ENCODE measurements at regions not wholly inside any gene's neighbourhood (a gene's known extent, or its start where the extent isn't known, plus 50 kb on each side); places are given as distances from the start of the nearest gene placed in this dataset.
"Not testable (repeated sequence)": the region's sequence is repeated elsewhere in the genome, so short reads cannot be mapped to it uniquely, and the experiment has no call there.

DNA sequence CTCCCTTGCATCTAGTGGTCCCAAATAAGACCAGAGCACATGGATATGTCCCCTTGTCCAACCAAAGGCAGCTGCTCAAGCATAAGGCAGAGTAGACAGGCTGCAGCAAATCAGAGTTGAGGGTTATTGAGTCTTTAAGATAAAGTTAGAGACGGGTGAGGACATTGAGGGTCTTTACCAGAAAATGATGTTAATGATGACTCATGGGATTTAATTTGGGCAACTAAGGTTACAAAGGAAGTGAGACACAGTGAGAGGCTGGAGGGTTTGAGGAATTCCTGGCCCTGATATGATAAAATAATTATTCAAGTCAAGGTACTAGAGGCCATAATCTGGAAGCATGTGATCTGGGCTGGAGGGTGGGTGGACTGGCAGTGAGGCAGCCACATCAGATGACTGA, 133.6 kb downstream of the ALDH8A1 start:
- no peaks in the 10 kb centered on the region for H3K36me3 Mint-ChIP-seq
- ATAC-seq (ENCODE audit: low read depth) = no peak
- DNase-seq (ENCODE audit: low spot score in 2 of 2) = no peak

DNA sequence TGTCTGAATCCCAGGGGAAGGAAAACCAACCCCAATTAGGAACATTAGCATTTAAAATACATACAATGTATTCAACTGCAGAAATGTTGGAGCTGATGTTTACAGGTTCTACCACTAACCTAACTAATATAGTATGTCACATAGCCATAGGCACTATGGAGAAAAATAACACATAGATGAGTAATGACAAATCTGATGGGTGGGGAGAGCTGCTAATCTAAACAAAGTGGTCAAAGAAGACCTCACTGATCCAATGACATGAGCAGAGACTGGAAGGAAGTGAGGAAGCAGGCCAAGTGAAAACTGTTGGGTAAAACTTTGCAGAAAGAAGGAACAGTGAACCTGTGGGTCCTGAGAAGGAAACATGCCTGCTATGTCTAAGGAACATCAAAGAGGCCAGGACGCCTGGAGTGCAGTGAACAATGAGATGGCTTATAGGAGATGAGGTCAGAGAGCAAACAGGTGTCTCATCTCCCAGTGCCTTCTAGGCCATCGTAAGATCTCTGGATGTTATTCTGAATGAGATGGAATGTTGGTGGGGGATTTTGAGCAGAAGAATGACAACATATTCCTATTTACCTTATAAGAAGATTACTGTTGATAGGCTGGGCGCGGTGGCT, 135.7 kb downstream of the ALDH8A1 start:
- Mint-ChIP-seq H3K4me1 (no peaks in the 10 kb centered on the region), H3K4me3 (no peak overlapping the region), H3K27me3 (peaks cover 2% of the 10 kb centered on the region), H3K9me3 (no peaks in the 10 kb centered on the region), H3K27ac (no peak overlapping the region), H3K36me3 (no peaks in the 10 kb centered on the region)
- DNase-seq (ENCODE audit: low spot score in 2 of 2) (no peak), ATAC-seq (ENCODE audit: low read depth) (no peak)

More for the DNA sequence above, 133.6 kb downstream of the ALDH8A1 start:
- H3K4me3 Mint-ChIP-seq = no peak overlapping the region
- H3K4me1 Mint-ChIP-seq = no peaks in the 10 kb centered on the region
- no peaks in the 10 kb centered on the region for H3K9me3 Mint-ChIP-seq
- H3K27me3 Mint-ChIP-seq = peaks cover 2% of the 10 kb centered on the region
- no peak overlapping the region for H3K27ac Mint-ChIP-seq

DNA sequence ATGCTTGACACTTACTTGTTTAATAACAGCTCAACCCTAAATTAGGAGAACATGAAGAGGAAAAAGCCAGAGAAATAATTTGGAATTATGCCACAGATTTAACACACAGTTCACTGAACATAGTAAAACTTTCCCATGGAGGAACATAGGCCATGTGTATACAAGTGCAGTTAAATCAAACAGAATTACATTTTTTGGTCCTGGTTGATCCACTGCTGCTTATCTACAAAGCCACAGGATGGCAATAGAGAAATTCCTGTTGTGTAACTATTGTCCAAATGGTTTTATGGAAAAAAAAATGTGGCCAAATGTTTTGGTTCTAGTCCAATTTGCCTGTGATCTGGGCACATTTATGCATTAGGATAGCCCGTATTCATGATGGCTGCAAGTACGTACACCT, 136.8 kb downstream of the ALDH8A1 start:
- Mint-ChIP-seq H3K9me3 (no peaks in the 10 kb centered on the region), H3K27me3 (peaks cover 2% of the 10 kb centered on the region), H3K4me1 (no peaks in the 10 kb centered on the region), H3K27ac (no peak overlapping the region), H3K4me3 (no peak overlapping the region), H3K36me3 (no peaks in the 10 kb centered on the region)
- no peak for ATAC-seq (ENCODE audit: low read depth)
- DNase-seq (ENCODE audit: low spot score in 2 of 2) = no peak

DNA sequence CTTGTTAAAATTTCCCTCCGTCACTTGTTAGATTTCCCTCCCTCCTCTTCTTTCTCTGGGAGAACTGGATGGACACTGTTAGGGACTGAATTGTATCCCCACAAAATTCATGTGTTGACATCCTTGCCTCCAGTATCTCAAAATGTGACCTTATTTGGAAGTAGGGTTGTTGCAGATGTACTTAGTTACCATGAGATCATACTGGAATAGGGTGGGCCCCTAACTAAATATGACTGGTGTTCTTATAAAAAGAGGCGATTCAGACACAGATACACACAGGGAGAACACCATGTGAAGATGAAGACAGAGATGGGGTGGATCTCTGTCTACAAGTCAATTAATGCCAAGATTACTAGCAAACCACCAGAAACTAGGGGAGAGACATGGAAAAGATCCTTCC, 139.5 kb downstream of the ALDH8A1 start:
- no peak overlapping the region for H3K4me3 Mint-ChIP-seq
- peaks cover 4% of the 10 kb centered on the region for H3K27me3 Mint-ChIP-seq
- H3K4me1 Mint-ChIP-seq = no peaks in the 10 kb centered on the region
- DNase-seq (ENCODE audit: low spot score in 2 of 2) = no peak
- ATAC-seq (ENCODE audit: low read depth) = no peak
- H3K9me3 Mint-ChIP-seq = no peaks in the 10 kb centered on the region
- no peak overlapping the region for H3K27ac Mint-ChIP-seq
- no peaks in the 10 kb centered on the region for H3K36me3 Mint-ChIP-seq

DNA sequence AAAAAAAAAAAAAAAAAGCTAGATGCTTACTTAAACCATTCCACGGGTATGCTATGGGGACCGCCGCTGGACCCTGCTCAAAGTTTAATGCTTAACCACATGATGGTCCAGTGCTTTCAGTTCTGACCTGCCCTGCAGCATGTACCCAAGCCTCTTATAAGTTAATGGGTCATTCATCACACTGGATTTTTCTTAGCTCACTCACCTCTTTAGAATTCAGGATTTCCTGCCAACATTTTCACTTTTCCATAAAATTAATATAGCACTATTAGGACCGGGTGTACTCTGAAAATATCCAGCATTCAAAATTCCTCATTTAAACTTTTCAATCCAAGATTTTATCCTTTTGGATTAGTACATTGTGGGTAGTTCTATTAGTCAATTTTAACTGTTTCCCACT, 140.8 kb downstream of the ALDH8A1 start:
- no peaks in the 10 kb centered on the region for H3K36me3 Mint-ChIP-seq
- H3K9me3 Mint-ChIP-seq = no peaks in the 10 kb centered on the region
- no peak overlapping the region for H3K27ac Mint-ChIP-seq
- ATAC-seq (ENCODE audit: low read depth) (no peak), DNase-seq (ENCODE audit: low spot score in 2 of 2) (no peak)
- H3K27me3 Mint-ChIP-seq = peaks cover 5% of the 10 kb centered on the region
- no peak overlapping the region for H3K4me3 Mint-ChIP-seq
- H3K4me1 Mint-ChIP-seq = no peaks in the 10 kb centered on the region

DNA sequence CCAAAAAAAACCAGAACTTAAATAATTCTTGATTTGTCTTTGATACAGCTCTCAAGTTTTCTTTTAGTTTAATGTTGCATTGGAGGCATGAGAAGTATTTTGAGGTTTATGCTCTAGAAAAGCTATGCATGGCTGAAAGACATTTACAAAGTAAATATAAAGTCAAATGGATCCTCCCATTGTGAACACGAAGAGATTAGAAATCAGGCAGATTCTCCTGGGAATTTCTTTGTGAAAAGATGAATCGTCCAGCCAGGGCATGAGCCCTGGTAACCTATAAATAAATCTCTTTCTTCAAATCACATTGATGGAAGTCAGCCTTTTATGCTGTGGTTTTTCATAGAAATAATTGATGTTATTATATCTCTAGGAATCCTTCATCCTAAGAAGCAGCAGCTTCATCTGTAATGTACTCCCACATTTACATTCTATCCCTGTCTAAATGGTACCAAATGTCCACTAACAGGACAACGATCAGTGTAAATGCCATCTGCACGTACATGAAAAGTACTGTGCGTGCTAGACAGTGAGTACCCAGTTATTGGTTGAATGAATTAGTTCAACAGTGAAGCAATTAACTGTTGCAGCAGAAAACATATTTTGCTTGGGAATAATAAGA, 143.6 kb downstream of the ALDH8A1 start:
- no peaks in the 10 kb centered on the region for H3K4me1 Mint-ChIP-seq
- H3K27me3 Mint-ChIP-seq = peaks cover 4% of the 10 kb centered on the region
- H3K27ac Mint-ChIP-seq = no peak overlapping the region
- ATAC-seq (ENCODE audit: low read depth) (no peak), DNase-seq (ENCODE audit: low spot score in 2 of 2) (no peak)
- H3K36me3 Mint-ChIP-seq = no peaks in the 10 kb centered on the region
- H3K4me3 Mint-ChIP-seq = no peak overlapping the region
- no peaks in the 10 kb centered on the region for H3K9me3 Mint-ChIP-seq

DNA sequence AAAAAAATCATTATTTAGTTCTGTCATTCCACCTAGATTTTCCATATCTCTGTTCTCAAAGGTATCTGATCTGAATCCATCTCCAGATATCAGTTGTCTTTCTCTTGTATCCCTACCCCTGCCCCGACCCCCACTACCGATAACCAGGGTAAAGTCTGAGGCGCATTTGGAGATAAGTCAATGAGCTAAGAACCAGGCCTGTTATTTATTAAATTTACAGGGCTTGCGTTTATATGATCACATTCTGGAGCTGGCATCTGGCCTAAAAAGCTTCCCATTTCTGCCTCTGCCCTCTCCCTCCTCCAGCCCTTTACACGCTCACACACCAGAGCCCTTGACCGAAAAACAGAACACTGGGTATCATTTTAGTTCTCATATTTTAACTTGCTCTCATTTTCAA, 144.7 kb downstream of the ALDH8A1 start:
- no peak overlapping the region for H3K27ac Mint-ChIP-seq
- DNase-seq (ENCODE audit: low spot score in 2 of 2) (no peak), ATAC-seq (ENCODE audit: low read depth) (no peak)
- no peaks in the 10 kb centered on the region for H3K36me3 Mint-ChIP-seq
- H3K4me1 Mint-ChIP-seq = no peaks in the 10 kb centered on the region
- peaks cover 7% of the 10 kb centered on the region for H3K27me3 Mint-ChIP-seq
- H3K4me3 Mint-ChIP-seq = no peak overlapping the region
- no peaks in the 10 kb centered on the region for H3K9me3 Mint-ChIP-seq

DNA sequence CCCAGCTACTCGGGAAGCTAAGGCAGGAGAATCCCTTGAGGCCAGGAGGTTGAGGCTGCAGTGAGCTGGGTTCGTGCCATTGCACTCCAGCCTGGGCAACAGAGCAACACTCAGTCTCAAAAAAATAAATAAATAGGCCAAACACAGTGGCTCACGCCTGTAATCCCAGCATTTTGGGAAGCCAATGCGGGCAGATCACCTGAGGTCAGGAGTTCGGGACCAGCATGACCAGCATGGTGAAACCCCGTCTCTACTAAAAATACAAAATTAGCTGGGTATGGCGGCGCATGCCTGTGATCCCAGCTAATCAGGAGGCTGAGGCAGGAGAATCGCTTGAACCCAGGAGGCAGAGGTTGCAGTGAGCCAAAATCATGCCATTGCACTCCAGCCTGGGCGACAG, 145.6 kb downstream of the ALDH8A1 start:
- H3K36me3 Mint-ChIP-seq; ATAC-seq (ENCODE audit: low read depth); DNase-seq (ENCODE audit: low spot score in 2 of 2); H3K4me3 Mint-ChIP-seq; H3K9me3 Mint-ChIP-seq; H3K27ac Mint-ChIP-seq; H3K27me3 Mint-ChIP-seq; H3K4me1 Mint-ChIP-seq: not testable (repeated sequence)

DNA sequence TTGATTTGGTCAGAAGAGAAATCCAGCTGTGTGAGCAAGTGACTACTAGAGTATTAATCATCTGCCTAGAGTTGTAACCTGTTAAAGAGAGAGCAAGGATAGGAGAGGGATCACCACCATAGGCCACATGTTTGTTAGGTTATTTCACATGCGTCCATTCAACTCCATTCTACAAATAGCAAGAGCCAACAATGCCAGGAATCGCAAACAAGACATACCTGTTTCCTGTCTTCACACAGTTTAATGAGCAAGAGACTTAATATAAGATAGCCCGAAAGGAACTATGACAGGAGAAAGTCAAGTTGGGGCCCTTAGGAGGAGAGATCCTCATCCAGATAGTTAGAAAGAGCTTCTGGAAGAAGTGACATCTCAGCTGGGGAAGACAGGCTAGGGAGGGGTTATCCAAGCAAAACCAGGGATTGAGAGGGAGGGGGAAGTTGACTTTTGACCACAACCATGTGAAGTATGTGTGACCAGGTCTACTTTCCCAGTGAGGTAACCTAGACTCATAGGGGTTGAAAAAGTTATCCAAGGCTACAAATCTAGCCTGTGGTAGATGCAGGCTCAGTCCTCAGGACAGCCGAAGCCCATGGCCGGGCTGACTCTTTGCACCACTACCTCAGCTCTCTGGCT, 147.4 kb downstream of the ALDH8A1 start:
- Mint-ChIP-seq H3K9me3 (no peaks in the 10 kb centered on the region), H3K36me3 (no peaks in the 10 kb centered on the region), H3K4me1 (no peaks in the 10 kb centered on the region), H3K27me3 (peaks cover 7% of the 10 kb centered on the region), H3K27ac (no peak overlapping the region), H3K4me3 (no peak overlapping the region)
- ATAC-seq (ENCODE audit: low read depth) (no peak), DNase-seq (ENCODE audit: low spot score in 2 of 2) (no peak)

DNA sequence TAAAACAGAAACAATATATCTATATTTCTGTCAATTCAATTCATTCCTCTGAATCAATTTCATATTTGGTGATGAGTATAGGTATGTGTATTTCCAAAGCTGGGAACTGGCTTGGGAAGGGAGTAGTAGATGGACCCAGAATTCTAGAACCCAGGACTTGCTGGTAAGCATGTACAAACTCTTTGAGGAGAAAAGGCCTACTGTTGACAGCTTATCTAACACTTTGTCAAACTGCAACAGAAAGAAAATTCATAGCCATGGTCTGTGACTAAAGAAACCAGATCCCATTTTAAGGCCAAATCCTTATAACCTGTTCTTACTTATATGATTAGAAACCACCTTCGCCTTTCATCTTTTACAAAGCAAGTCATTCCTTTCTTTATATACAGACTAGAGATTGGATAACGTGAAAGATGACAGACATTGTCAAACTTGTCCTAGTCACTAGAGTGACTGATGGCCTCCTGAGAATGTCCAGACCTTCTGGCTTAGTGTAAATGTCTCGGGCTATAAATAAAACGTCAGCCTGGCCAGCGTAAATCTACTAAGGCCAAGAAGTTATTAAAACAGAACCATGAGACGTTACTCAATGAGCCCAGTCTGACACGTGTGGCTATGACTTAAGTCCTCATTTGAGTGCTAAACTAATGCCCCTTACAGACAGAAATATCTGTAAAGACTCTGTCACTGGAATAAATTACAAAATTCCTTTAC, 152.3 kb downstream of the ALDH8A1 start:
- no peak for ATAC-seq (ENCODE audit: low read depth)

DNA sequence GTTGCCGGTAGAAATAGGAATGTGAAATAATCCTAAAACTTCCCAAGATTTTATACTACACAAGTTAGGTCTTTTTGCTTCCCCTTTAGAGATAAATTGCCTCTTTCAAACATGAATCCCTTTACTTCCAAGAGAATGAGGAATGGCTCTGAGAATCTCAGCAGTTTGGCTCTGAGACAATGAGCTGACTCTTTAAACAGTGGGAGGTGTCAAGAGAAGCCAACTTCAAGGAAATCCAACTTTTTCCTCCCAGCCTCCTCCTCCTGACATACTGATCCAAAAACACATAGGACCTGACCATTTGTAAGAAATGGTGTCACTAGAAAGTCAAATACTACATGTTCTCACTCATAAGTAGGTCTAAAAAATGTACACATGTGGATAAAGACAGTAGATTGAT, 154.2 kb downstream of the ALDH8A1 start:
- ATAC-seq (ENCODE audit: low read depth) (no peak), DNase-seq (ENCODE audit: low spot score in 2 of 2) (no peak)
- H3K9me3 Mint-ChIP-seq = peaks cover 18% of the 10 kb centered on the region
- H3K4me1 Mint-ChIP-seq = no peaks in the 10 kb centered on the region
- H3K27me3 Mint-ChIP-seq = peaks cover 6% of the 10 kb centered on the region
- H3K27ac Mint-ChIP-seq = no peak overlapping the region
- peaks cover 3% of the 10 kb centered on the region for H3K36me3 Mint-ChIP-seq
- no peak overlapping the region for H3K4me3 Mint-ChIP-seq

More for the DNA sequence above, 152.3 kb downstream of the ALDH8A1 start:
- H3K4me3 Mint-ChIP-seq = no peak overlapping the region
- no peak overlapping the region for H3K27ac Mint-ChIP-seq
- DNase-seq (ENCODE audit: low spot score in 2 of 2) = no peak
- H3K36me3 Mint-ChIP-seq = no peaks in the 10 kb centered on the region
- H3K27me3 Mint-ChIP-seq = peaks cover 7% of the 10 kb centered on the region
- H3K9me3 Mint-ChIP-seq = peaks cover 6% of the 10 kb centered on the region
- no peaks in the 10 kb centered on the region for H3K4me1 Mint-ChIP-seq

DNA sequence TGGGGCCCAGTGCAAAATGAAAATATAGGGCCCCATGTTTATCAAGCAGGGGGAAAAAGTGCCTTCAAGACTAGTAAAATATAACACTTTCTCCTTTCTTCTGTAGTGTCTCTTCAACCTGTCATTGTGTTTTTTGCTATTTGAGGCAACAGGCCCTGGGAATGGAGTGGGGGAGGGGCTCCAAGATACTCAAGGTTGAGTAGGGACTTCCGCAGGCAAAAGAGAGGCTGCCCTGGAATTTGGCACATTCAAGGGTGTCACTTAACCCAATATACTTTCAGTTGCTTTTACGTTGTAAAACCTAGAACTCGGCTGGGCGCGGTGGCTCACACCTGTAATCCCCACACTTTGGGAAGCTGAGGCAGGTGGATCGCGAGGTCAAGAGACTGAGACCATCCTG, 154.9 kb downstream of the ALDH8A1 start:
- peaks cover 4% of the 10 kb centered on the region for H3K27me3 Mint-ChIP-seq
- DNase-seq (ENCODE audit: low spot score in 2 of 2) = no peak
- no peaks in the 10 kb centered on the region for H3K4me1 Mint-ChIP-seq
- H3K36me3 Mint-ChIP-seq = peaks cover 6% of the 10 kb centered on the region
- ATAC-seq (ENCODE audit: low read depth) = no peak
- H3K9me3 Mint-ChIP-seq = peaks cover 22% of the 10 kb centered on the region
- no peak overlapping the region for H3K27ac Mint-ChIP-seq
- H3K4me3 Mint-ChIP-seq = no peak overlapping the region

DNA sequence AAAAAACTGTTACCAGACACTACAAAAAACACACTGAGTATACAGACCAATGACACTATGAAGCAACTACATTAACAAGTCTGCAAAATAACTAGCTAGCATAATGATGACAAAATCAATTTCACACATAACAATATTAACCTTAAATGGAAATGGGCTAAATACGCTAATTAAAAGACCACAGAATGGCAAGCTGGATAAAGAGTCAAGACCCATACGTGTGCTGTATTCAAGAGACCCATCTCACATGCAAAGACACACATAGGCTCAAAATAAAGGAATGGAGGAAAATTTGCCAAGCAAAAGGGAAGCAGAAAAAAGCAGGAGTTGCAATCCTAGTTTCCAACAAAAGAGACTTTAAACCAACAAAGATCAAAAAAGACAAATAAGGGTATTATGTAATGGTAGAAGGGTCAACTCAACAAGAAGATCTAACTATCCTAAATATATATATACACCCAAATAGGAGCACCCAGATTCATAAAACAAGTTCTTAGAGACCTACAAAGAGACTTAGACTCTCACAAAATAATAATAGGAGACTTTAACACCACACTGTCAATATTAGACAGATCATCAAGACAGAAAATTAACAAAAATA, 158.6 kb downstream of the ALDH8A1 start:
- H3K4me3 Mint-ChIP-seq; DNase-seq (ENCODE audit: low spot score in 2 of 2); H3K27ac Mint-ChIP-seq; H3K36me3 Mint-ChIP-seq; H3K27me3 Mint-ChIP-seq; ATAC-seq (ENCODE audit: low read depth); H3K4me1 Mint-ChIP-seq: not testable (repeated sequence)
- peaks cover 22% of the 10 kb centered on the region for H3K9me3 Mint-ChIP-seq

DNA sequence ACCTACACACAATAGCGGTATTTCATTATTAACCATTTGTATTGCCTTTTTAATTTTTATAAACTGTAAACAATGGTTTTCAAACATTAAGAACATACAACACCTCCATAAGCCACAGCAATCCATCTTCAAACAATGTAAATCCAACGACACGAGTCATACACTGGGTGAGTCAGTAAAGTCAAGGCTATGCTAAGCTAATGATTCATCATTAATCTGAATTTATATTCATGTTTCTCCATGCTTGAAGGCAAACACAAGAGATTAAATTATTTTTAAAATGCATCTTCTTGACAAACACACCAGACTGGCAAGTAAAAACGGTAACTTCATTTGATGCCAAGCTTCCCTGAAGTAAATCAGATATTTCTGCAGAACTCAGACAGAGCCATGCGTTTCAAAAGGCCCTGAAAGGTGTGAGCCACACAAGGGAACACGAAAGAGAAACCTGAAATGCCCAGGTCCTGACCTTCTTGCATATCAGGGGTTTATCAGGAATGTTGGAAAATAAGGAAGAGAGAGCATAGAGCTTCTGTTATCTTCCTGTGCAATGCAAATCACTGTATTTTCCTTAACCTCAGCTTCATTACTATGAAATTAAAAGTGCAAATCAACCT, 162.5 kb downstream of the ALDH8A1 start:
- ATAC-seq (ENCODE audit: low read depth) (no peak), DNase-seq (ENCODE audit: low spot score in 2 of 2) (no peak)
- Mint-ChIP-seq H3K36me3 (peaks cover 6% of the 10 kb centered on the region), H3K4me1 (no peaks in the 10 kb centered on the region), H3K4me3 (no peak overlapping the region), H3K27ac (no peak overlapping the region), H3K9me3 (peaks cover 16% of the 10 kb centered on the region), H3K27me3 (peaks cover 5% of the 10 kb centered on the region)

Measured in memory B cell (primary cell).